NCI-H146 (cell line): ENCODE measurements at regions not wholly inside any gene's neighbourhood (a gene's known extent, or its start where the extent isn't known, plus 50 kb on each side); places are given as distances from the start of the nearest gene placed in this dataset.

Source experiments
- DNase-seq: peaks from one replicate; lab custom pipeline; 2025; lab: John Stamatoyannopoulos, UW

DNA sequence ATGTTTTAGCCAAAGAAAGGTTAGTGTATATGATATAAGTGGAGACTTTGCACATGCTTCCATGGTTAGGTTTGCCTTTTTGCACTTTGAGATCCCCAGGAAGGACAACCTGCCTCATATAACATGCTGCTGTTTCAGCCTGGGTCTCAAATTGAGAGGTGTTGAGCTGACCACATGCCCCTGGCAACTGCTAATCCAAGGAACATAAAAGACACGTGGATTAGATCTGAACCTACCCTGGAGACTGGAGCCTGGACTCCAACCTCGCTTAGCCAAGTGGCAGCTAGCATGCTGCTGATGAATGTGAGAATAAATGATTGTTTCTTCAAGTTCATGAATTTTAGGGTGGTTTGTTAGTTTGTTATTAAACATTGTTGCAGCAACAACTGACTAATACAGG, 301.8 kb upstream of the TBC1D5 start:
- no peak for DNase-seq

DNA sequence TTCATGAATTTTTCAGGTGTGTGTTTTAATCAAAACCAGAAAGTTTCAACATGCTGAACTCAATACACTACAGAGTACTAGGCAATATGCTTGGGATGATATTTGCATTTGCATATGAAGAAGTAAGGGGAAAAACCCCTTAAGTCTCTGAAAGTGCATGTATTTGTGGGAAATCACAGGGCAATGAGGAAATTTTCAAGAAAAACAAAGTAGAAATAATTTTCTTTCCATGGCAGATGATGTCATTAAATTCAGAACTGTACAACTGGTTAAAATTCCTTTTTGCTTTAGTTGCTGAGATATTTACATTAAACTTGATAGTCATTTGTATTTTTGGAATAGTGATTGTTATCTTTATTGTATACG, 294.0 kb upstream of the TBC1D5 start:
- DNase-seq, result no peak

DNA sequence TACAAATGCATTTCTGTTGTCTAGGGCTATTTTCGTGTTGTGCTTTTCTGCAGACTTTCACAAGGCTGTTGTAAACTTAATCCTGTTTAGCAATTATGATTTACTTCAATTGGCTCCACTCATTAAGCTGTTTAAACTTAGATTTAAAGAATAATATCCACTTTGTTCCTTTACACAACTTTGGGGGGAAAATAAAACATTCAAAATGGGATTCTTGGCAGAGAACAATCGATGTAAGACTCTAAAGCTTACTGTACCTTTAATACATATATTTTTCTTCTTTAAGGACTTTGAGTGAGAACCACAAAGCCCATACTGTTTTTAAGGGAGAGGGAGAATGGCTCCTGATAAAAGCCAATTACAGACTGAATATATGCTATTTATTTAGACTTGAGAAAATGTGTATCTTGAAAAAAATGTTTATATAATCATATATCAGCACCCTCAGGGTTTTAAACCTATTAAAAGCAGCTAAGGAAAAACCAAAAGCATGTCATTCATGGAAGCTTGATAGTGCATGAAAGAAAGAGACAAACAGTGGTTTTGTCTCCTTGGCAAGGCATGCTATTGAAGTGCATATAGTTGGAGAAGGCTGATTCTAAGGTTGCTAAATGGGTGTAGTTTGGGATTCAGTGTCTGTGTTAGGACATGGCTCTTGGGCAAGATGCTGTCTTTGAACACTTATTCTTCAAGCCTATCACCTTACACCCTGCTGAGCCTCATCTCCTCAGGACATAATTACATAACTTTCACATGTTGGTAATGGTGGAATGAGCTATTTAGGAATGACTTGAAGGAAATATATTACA, 293.4 kb upstream of the TBC1D5 start:
- DNase-seq, result no peak

DNA sequence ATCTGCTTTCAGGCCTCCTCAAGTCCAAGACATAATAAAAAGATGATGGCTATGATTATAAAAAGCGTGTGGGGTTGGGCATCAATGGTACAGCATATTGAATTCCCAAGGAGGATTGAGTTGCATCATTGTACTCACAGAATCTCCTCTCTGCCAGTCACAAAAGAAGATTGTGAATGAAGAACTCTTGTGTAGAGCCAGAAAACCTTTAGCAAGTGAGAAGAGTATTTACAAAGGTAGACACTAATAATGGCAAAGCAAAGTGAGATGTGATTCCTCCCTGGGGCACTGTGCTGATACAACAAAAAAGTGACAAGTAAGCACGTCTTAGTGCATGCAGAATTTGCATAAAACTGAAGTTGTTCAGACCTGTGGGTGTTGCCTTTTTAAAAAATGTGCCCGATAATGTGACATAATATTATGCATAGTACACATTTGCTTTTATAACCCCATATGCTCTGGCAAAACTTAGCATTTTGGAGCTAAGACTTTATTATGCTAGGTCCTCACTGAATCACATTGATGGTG, 291.2 kb upstream of the TBC1D5 start:
- no peak for DNase-seq

DNA sequence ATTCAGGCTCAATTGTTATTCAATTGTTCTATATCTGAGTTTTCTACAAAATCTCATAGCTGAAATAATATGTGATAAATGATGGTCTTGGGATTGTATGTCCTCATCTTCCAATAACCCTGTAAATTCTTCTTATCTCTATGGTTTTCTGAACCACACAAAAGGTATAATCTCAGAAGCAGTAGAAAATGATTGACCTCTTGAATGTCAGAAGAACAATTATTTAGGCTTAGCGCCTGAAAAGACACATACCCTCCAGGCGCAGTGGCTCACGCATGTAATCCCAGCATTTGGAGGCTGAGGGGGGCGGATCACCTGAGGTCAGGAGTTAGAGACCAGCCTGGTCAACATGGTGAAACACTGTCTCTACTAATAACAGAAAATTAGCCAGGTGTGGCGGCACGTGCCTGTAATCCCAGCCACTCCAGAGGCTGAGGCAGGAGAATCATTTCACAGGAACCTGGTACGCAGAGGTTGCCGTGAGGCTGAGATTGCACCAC, 288.0 kb upstream of the TBC1D5 start:
- peak; percentile 73 for DNase-seq

DNA sequence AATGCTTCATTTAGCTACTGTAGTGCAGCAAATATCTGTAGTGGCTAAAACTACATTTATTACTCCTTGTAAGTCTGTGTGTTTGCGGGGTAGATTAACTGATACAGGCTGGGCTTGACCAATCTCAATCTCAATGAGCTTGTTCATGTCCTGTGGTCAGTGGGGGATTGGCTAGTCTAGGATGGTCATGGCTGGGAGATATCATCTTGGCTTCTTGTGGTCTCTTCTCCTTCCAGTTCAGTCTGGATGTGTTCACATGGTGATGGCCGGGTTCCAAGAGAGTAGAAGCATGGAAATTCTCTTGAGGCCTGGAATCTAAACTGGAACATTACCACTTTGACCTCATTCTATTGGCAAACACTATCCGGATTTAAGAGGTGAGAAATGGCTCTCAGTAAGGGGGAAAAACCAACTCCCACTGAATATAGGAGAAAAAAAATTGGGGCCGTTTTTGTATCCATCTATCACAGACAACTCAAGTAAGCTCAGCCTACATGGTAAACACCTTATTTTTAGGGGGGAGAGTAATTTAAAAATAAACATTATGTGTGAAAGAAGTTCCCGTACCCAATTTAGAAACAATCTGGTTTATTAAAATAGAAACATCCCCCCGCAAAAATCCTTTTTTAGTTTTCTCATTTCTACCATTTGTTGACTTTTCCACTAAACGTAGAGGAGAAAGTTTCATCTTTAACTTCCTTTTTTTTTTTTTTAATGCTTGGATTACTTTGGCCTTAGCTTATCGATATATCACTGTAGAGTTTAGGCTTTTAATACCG, 284.9 kb upstream of the TBC1D5 start:
- no peak for DNase-seq

DNA sequence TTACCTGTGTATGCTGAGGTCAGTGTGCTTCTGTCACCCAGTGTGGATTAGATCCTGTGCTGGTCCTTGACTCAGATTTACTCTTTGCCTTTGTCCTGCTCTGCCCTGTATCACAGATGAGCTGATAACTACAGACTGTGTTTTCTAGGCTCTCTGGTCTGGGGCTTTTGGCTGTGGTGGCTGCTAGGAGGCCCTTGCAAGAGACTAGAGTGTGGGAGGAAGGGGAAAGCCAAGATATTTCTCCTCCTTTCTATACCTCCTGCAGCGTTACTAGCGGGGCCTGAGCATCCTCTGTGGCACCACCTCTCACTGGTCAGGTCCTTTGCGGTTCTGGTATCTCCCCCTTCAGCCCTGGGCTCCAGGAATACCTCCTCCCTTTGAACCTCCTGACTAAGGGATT, 282.3 kb upstream of the TBC1D5 start:
- no peak for DNase-seq

DNA sequence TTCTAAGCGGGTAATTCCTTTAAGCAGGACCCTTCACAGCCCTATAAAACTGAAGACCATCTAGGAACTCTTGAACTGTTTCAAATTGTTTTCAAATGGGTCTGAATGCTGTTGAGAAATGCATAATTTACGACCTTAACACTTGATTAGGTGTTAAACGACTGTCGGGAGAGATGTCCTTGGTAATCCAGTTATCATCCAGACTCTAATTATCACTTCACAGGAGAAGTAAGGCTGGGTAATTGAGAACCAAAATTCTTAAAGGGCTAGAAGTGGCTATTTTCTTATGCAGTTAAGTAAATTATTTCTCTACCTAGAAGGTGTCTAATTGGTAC, 276.7 kb upstream of the TBC1D5 start:
- no peak for DNase-seq

DNA sequence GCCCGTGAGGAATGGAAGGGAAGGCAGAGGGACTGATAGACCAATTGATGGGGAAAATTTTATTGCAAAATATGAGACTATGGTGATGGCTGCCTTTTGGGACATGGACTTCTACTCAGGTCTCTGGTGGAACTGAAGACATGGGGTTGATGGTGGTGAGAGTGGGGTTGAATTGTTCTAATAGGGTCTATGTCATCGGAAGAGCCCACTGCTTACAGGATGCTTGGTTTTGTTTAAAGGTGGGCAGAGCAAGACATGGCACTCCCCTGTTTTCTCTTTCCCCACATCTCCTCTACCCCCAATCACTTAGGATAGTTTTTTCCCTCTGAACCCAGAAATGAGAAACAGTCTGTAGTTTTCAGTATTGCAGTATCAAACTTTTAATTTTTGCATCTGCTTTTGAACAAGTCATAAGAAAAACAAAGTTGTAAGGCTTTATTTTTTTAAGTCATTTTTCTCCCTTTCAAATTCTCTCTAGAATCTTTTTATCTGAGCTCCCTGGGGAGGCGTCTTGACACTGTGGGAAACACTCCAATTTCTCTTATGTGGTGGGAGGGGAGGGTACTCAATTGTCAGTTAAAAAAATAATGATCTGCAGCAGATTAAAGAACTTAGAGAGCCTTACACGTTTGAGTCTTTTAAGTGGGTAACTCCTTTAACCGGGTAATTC, 276.2 kb upstream of the TBC1D5 start:
- no peak for DNase-seq

DNA sequence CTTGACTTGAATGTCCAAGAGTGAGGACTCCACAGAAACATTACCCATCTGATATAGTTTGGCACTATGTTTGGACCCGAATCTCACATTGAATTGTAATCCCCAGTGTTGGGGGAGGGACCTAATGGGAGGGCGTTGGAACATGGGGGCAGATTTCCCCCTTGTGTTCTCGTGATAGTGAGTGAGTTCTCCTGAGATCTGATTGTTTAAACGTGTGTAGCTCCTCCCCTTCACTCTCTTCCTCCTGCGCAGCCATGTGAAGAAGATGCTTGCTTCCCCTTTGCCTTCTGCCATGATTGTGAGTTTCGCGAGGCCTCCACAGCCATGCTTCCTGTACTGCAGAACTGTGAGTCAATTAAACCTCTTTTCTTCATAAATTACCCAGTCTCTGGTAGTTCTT, 273.9 kb upstream of the TBC1D5 start:
- no peak for DNase-seq

DNA sequence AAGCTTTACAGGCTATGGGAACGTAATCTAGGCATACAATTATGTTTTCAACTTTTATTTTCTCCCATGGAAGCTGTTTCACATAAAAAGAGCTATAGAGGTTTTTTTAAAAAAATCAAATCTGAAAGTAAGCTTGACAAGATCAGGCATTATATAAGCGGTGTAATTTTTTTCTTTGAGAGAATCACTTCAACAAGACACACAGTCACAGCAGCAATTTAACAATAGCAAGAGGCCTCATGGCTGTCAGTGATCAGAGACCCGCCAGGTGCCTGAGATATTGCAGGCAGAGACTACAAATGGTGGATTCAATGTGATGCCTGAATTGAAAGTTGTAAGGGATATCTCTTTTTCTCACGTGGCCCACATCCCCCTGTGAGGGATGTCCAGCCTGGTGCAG, 270.5 kb upstream of the TBC1D5 start:
- DNase-seq, result no peak

DNA sequence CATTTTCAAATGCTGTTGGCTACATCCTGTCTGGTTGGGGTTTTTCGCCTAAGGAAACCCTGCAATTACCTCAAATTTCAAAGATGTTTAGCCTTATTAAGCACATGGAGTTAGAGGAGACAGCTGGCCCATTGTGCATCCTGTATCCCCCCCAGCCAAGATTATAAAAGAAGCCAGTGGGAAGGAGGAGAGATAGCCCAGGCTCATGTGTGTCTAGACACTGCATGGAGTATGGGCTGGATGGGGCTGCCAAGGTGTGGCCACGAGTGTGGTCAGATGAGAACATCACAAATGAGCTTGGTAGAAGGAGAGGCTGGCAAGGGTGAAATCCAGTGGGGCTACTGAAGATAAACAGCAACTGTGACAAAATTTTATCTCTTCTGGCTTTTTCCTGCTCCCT, 270.0 kb upstream of the TBC1D5 start:
- no peak for DNase-seq

DNA sequence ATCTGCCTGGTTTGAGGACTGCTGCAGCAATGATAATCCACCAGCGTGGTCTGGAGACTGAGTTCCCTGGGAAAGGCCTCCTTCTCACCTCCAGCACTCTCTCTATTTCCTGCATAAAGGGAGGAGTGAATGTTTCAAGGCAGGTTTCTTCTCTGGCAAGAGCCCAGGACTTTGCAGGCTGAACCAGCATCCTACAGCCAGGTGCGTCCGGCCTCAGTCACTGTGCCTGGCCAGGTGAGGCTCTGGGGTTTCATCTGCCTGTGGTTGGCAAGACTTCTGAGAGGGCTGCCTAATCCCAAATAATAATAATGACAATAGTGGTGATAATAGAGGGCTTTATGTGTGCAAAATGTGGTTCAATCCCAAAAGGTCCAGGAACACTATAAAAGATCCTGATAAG, 269.0 kb upstream of the TBC1D5 start:
- DNase-seq, result no peak

DNA sequence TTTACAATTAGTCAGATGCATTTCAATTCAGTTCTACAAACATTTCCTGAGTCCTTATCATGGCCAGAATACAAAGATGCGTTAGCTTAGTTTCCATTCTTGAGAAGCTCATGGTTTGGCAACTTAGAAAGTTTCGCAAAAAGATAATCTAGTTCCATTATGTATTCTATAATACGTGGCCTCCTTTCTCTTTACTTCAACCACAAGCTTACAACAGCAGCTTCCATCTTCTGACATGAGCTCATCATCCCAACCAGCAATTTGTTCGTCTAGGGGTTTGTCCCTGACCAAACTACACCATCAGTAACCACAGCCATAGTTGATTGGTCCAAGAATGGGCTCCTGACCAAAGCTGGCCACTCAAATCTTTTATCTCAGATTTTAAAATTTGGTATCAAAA, 267.6 kb upstream of the TBC1D5 start:
- no peak for DNase-seq

DNA sequence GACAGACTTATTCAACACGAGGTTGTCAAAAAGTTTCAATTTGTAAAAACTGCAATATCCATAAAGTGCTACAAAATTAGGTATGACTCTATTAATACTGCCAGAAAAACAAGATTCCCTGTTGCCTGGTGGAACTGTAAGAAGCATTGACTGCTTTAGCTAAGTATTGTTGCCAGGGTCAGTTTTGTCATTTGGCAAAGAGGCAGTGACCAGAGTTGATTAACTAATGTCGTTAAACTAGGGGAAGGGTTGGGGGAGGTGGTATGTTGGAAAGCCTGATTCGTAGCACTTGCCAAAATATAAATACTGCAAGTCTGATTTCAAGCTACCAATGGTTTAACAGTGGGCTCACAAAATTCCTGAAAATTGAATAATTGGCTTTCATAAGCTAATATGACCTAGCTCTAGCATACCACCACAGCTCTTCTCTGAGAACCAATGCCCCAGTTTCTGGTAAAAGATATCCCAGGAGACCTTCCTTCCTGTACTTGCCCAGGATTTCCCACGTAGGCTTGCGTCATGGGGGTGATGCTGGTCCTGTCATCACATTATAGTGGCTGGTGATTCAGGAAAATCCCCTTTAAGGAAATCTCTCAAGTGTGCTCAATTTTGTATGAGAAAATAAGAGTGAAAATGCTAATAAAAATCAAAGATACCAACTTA, 266.4 kb upstream of the TBC1D5 start:
- DNase-seq, result no peak

DNA sequence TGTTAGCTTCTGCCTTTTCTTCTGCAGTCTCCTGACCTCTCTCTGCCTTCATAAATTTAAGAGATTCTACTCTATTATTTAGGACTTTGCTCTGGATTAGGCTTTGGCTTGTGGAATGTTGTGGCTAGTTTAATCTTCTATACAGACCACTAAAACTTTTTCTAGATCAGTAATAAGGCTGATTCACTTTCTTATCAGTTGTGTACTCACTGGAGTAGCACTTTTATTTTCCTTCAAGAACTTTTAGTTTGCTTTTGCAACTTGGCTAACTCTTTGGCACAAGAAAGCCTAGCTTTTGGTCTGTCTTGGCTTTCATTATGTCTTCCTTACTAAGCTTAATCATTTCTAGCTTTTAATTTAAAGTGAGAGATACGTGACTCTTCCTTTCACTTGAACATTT, 265.5 kb upstream of the TBC1D5 start:
- DNase-seq, result no peak

DNA sequence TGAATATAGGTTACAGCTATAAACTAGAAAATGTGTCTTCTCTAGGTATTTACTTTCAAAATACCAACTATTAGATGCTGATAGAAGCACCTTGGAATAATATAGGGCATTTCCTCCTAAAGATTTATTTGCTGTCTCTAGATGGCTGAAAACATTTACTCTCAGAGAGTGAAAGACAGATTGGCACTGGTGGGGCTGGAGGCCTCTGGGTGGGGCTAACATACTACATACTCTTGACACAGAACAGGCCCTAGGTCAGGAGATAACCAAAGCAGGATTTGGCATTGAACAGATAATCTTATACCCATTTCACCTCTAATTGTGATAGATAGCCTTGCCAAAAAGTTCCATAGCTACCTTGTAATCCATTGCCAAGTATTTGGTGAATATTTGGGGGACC, 253.3 kb upstream of the TBC1D5 start:
- DNase-seq, result no peak

DNA sequence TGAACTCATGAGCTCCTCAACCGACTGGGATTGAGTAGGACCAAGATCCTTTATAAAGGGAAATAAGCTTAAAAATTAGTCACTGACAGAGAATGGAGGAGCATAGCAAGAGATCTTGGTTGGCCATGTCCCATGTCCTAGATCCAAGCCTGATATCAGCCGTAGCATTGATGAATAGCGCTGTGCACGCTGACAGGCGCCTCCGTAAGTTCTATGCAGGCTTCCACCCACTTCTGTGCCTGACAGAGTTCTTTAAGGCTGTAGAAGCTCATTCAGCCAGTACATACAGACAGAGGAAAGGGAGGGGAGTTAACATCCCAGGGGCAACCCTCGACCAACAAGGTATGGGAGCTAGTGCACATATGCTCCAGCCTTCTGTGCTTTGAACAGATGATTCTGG, 251.7 kb upstream of the TBC1D5 start:
- no peak for DNase-seq

DNA sequence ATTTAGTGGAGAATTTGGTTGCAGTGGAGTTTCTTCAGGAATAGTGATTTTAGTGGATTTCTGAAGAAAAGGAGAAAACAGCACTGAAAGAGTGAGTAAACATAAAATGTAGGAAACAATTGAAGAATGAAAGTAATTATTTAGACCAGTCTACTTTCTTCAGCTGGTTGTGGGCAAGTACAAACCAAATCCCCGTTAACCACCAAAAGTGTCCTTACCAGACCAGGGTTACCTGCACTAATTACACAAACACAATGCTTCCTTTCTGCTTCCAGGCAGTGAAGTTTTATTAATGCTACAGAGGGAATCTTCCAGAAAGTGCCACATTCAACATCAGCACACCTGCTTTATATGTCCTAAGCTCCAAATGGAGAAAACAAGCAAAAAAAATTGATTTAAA, 248.0 kb upstream of the TBC1D5 start:
- no peak for DNase-seq

DNA sequence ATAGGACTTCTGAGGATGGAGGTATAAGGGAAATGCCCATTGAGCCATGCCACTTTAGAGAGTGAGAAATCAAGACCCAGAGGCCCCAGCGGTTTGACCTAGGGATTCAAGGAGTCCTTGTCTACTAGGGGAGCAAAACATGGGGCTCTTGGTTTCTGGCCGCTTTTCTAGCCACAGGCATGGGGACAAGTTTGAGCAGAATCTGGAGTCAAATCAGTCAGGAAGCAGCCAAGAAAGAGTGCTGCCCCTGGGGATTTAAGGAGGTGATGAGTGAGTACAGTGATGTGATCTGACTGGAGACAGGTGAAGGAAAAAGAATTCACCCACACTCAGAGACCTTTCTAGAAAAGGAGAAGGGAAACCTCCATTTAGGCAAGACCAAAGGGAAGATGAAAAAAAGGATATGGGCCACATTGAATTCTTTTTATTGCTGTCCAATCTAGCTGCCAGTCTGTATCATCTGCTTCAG, 244.0 kb upstream of the TBC1D5 start:
- DNase-seq, result no peak

DNA sequence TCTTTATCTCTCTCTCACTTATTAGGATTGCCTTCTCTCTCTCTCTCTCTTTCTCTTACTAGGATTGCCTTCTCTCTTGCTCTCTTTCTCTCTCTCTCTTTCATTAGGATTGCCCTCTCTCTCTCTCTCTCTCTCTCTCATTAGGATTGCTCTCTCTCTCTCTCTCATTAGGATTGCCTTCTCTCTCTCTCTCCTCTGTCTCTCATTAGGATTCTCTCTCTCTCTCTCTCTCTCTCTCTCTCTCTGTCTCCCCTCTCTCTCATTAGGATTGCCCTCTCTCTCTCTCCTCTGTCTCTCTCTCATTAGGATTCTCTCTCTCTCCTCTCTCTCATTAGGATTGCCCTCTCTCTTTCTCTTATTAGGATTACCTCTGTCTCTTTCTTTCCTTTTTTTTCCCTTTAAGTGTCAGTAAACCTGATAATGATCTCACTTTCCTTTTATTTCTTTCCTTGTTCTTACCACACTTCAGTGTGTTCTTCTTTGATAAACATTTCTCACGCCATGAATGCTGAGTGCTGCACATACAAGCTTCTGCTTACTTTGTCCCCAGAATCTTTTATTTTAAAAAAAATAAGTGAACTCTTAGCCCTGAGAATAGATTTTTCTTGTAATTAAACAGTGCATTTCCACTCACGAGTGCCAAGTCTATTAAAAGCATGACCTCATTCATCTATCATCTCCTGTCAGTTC, 243.4 kb upstream of the TBC1D5 start:
- DNase-seq, result no peak

DNA sequence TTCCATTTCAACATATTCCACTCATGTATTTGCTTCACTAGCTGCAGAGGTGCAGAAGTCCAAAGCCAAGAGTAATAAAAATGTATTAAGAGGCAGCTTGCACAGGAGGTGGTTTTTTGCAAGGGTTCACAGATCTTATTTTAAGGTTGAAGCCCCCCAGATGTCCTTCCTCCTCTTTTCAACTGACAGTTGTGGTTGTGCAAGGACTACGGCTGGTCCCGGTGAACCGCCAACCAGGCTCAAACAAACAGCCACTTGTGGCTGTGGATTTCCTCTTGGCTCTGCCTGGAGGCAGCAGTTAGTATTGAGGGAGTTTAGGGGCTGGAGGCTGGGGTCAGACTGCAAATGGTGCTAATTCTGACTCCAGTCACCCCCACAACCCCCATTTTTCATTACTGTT, 240.7 kb upstream of the TBC1D5 start:
- DNase-seq, result no peak
